Panc1 (cell line): ENCODE measurements at regions not wholly inside any gene's neighbourhood (a gene's known extent, or its start where the extent isn't known, plus 50 kb on each side); places are given as distances from the start of the nearest gene placed in this dataset.

Experiments used
- CTCF ChIP-seq: fragments of 450-650 bp; IDR thresholded peaks from 2 replicates; pipeline ENCODE4 v1.5.1; 2017; ENCODE audit warnings: mild to moderate bottlenecking
- TCF7L2 ChIP-seq: IDR thresholded peaks from 2 replicates; pipeline ENCODE4 v1.6.1; 2011; ENCODE audit warnings: mild to moderate bottlenecking, low read depth, low read length, inconsistent platforms

- TF ChIP-seq CTCF (no peak), TCF7L2 (no peak)
Observed at GRCh38 chr2:118731413-118731812, 116.0 kb downstream of the EN1 start.
